GM13977 (cell line): ENCODE measurements at regions not wholly inside any gene's neighbourhood (a gene's known extent, or its start where the extent isn't known, plus 50 kb on each side); places are given as distances from the start of the nearest gene placed in this dataset.
"Not testable (repeated sequence)": the region's sequence is repeated elsewhere in the genome, so short reads cannot be mapped to it uniquely, and the experiment has no call there.

Experiments used
- DNase-seq: peaks from one replicate; pipeline ENCODE4 v3.0.0; 2012; ENCODE audit warnings: low spot score
- in situ Hi-C: fragments of 300-500 bp; cut with MboI; formaldehyde crosslinking; loops from one replicate; pipeline ENCODE4 v1.12.0; 2022; ENCODE audit warnings: low sequenced_read_pairs, low pct_unique_long_range_greater_than_20kb, mixed read lengths, inconsistent platforms; ENCODE audit not compliant: unreplicated experiment
- TF ChIP-seq, protein P1 (sequence below): IDR thresholded peaks from 2 replicates; pipeline ENCODE4 v1.5.1; 2012; ENCODE audit warnings: mild to moderate bottlenecking, control low read depth; ENCODE audit not compliant: insufficient read depth; ENCODE audit errors: extremely low read depth, missing control alignments

GRCh38 chr6:13865141-13865540 lies 50.8 kb upstream of the MCUR1 start:
- DNase-seq = no peak
- in situ Hi-C loops = no loop called here
- TF ChIP-seq, protein P1, sequence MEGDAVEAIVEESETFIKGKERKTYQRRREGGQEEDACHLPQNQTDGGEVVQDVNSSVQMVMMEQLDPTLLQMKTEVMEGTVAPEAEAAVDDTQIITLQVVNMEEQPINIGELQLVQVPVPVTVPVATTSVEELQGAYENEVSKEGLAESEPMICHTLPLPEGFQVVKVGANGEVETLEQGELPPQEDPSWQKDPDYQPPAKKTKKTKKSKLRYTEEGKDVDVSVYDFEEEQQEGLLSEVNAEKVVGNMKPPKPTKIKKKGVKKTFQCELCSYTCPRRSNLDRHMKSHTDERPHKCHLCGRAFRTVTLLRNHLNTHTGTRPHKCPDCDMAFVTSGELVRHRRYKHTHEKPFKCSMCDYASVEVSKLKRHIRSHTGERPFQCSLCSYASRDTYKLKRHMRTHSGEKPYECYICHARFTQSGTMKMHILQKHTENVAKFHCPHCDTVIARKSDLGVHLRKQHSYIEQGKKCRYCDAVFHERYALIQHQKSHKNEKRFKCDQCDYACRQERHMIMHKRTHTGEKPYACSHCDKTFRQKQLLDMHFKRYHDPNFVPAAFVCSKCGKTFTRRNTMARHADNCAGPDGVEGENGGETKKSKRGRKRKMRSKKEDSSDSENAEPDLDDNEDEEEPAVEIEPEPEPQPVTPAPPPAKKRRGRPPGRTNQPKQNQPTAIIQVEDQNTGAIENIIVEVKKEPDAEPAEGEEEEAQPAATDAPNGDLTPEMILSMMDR = no peak

DNA sequence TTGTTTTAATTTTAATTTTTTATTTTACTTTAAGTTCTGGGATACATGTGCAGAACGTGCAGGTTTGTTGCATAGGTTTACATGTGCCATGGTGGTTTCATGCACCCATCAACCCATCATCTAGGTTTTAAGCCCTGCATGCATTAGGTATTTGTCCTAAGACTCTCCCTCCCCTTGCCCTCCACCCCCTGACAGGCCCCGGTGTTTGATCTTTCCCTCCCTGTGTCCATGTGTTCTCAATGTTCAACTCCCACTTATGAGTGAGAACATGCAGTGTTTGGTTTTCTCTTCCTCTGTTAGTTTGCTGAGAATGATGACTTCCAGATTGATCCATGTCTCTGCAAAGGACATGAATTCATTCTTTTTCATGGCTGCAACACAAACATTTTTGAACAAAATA lies 50.3 kb upstream of the MCUR1 start:
- DNase-seq, in situ Hi-C loops: not testable (repeated sequence)
